ENCODE measurements at regions not wholly inside any gene's neighbourhood (a gene's known extent, or its start where the extent isn't known, plus 50 kb on each side); places are given as distances from the start of the nearest gene placed in this dataset.

DNA sequence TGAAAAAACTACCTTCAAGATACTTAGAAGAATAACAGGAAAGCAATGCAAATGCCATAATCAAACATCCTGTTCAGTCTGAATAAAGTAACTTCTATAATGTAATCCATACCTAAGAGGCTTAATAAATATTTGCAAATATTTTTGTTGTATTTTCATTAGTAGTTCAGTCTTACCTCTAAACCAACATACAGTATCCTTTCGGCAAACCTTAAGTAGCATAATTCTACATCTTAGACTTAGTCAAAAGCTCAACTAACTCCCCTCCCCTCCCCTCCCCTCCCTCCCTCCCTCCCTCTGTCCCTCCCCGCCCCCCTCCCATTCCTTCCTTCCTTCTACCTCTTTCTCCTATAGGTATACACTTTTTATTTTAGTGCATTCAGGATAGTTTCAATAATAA lies 1373.2 kb downstream of the SUCLG1 start:
- no peaks in the 10 kb centered on the region for H3K36me3 ChIP-seq (ENCODE audit: control insufficient read depth in 2 of 2, extremely low read depth in 1 of 2, insufficient read depth in 2 of 2, low read length in 2 of 2)
- H2AFZ ChIP-seq (ENCODE audit: control insufficient read depth, low read length), result no peak overlapping the region
- H4K20me1 ChIP-seq (ENCODE audit: control insufficient read depth, extremely low read depth, insufficient read depth, low read length), result no peaks in the 10 kb centered on the region
- no peak overlapping the region for H3K4me2 ChIP-seq (ENCODE audit: control insufficient read depth, extremely low read depth, insufficient read depth, low read depth, low read length)
- FAIRE-seq (no peak), DNase-seq (ENCODE audit: low read depth, low spot score) (no peak)
- dilution Hi-C loops (cut with MboI; ENCODE audit: extremely low pct_ligation_motif_present, low sequenced_read_pairs), result no loop called here
- no peaks in the 10 kb centered on the region for H3K9me1 ChIP-seq (ENCODE audit: control insufficient read depth, extremely low read depth, insufficient read depth, low read length)
- no peaks in the 10 kb centered on the region for H3K4me1 ChIP-seq (ENCODE audit: control insufficient read depth, extremely low read depth, insufficient read depth, low read length)
- TF ChIP-seq, protein P1, sequence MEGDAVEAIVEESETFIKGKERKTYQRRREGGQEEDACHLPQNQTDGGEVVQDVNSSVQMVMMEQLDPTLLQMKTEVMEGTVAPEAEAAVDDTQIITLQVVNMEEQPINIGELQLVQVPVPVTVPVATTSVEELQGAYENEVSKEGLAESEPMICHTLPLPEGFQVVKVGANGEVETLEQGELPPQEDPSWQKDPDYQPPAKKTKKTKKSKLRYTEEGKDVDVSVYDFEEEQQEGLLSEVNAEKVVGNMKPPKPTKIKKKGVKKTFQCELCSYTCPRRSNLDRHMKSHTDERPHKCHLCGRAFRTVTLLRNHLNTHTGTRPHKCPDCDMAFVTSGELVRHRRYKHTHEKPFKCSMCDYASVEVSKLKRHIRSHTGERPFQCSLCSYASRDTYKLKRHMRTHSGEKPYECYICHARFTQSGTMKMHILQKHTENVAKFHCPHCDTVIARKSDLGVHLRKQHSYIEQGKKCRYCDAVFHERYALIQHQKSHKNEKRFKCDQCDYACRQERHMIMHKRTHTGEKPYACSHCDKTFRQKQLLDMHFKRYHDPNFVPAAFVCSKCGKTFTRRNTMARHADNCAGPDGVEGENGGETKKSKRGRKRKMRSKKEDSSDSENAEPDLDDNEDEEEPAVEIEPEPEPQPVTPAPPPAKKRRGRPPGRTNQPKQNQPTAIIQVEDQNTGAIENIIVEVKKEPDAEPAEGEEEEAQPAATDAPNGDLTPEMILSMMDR (optimal IDR thresholded peaks at IDR 0.05 in 1 of 3, IDR thresholded peaks at IDR 0.05 in 1 of 3, conservative IDR thresholded peaks at IDR 0.05 in 1 of 3; ENCODE audit: extremely low read depth in 1 of 3, insufficient read depth in 2 of 3, low read length in 3 of 3), result no peak
- no peak for TF ChIP-seq EZH2 (IDR thresholded peaks at IDR 0.05; ENCODE audit: low read length)
- H3K4me3 ChIP-seq (ENCODE audit: control insufficient read depth in 2 of 3, extremely low read depth in 1 of 3, insufficient read depth in 2 of 3, low read depth in 1 of 3, low read length in 3 of 3), result no peak overlapping the region
- no peak overlapping the region for H3K27ac ChIP-seq (ENCODE audit: control insufficient read depth, insufficient read depth, low read length)
- H3K9ac ChIP-seq (ENCODE audit: control insufficient read depth, extremely low read depth, insufficient read depth, low read length), result no peak overlapping the region
- no peaks in the 10 kb centered on the region for H3K79me2 ChIP-seq (ENCODE audit: control insufficient read depth, insufficient read depth, low read length)
- no peaks in the 10 kb centered on the region for H3K27me3 ChIP-seq (ENCODE audit: control insufficient read depth, extremely low read depth, insufficient read depth, low read length)
- H3K9me3 ChIP-seq (ENCODE audit: control insufficient read depth, low read depth, low read length), result no peaks in the 10 kb centered on the region

DNA sequence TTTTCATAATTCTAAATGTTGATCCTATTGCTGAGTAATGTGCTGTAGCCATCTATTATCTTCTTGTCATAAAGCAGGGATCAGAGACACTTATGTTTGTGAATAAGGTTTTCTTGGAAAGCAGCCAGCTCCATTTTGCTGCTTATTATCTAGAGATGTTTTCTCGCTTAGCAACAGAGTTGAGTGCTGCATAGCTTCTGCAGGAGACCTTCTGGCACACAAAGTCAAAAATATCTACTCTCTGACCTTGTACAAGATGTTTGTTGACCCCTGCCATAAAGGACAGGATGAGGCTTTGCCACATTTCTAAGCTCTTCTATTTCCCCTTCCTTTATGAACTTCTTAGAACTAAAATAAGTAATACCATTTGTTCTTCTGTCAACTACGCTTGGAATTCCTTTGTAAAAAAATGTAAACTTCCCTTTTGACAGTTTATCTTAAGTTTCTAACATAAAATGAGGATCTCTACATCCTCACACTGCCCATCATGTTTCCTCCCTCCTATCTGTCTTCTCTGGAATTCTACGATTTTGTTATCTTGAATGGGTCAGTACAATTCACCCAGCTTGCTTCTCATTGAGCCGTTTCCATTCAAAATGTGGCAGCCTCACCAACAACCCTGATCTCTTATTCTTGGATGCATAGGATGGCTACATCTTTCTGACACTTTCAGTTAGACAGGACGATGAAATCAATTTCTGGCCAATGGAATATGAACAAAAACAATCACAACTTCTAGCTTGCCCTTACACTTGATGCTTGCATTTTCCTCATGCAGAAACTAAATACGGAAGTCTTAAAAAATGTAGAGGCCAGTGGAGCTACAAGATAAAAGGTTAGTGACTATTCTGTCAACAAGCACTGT lies 1377.0 kb downstream of the SUCLG1 start:
- no peak overlapping the region for H3K4me2 ChIP-seq (ENCODE audit: control insufficient read depth, extremely low read depth, insufficient read depth, low read depth, low read length)
- no peak overlapping the region for H3K4me3 ChIP-seq (ENCODE audit: control insufficient read depth in 2 of 3, extremely low read depth in 1 of 3, insufficient read depth in 2 of 3, low read depth in 1 of 3, low read length in 3 of 3)
- DNase-seq (ENCODE audit: low read depth, low spot score) (no peak), FAIRE-seq (no peak)
- no peak overlapping the region for H3K27ac ChIP-seq (ENCODE audit: control insufficient read depth, insufficient read depth, low read length)
- no peaks in the 10 kb centered on the region for H4K20me1 ChIP-seq (ENCODE audit: control insufficient read depth, extremely low read depth, insufficient read depth, low read length)
- dilution Hi-C loops (cut with MboI; ENCODE audit: extremely low pct_ligation_motif_present, low sequenced_read_pairs), result no loop called here
- H3K36me3 ChIP-seq (ENCODE audit: control insufficient read depth in 2 of 2, extremely low read depth in 1 of 2, insufficient read depth in 2 of 2, low read length in 2 of 2), result no peaks in the 10 kb centered on the region
- H3K4me1 ChIP-seq (ENCODE audit: control insufficient read depth, extremely low read depth, insufficient read depth, low read length), result no peaks in the 10 kb centered on the region
- TF ChIP-seq, protein P1 (optimal IDR thresholded peaks at IDR 0.05 in 1 of 3, IDR thresholded peaks at IDR 0.05 in 1 of 3, conservative IDR thresholded peaks at IDR 0.05 in 1 of 3; ENCODE audit: extremely low read depth in 1 of 3, insufficient read depth in 2 of 3, low read length in 3 of 3), result no peak
- no peak for TF ChIP-seq EZH2 (IDR thresholded peaks at IDR 0.05; ENCODE audit: low read length)
- H2AFZ ChIP-seq (ENCODE audit: control insufficient read depth, low read length), result no peak overlapping the region
- H3K79me2 ChIP-seq (ENCODE audit: control insufficient read depth, insufficient read depth, low read length), result no peaks in the 10 kb centered on the region
- no peaks in the 10 kb centered on the region for H3K9me1 ChIP-seq (ENCODE audit: control insufficient read depth, extremely low read depth, insufficient read depth, low read length)
- no peaks in the 10 kb centered on the region for H3K27me3 ChIP-seq (ENCODE audit: control insufficient read depth, extremely low read depth, insufficient read depth, low read length)
- H3K9me3 ChIP-seq (ENCODE audit: control insufficient read depth, low read depth, low read length), result no peaks in the 10 kb centered on the region
- no peak overlapping the region for H3K9ac ChIP-seq (ENCODE audit: control insufficient read depth, extremely low read depth, insufficient read depth, low read length)
